ACHN (cell line): ENCODE measurements at regions not wholly inside any gene's neighbourhood (a gene's known extent, or its start where the extent isn't known, plus 50 kb on each side); places are given as distances from the start of the nearest gene placed in this dataset.

Source experiments
- DNase-seq: peaks from one replicate; pipeline ENCODE4 v3.0.0-alpha.2; 2015
- in situ Hi-C: cut with HindIII; loops from 2 replicates; pipeline ENCODE4 v1.10.0; 2017; ENCODE audit warnings: low sequenced_read_pairs, low pct_ligation_motif_present, low pct_unique_long_range_greater_than_20kb

DNA sequence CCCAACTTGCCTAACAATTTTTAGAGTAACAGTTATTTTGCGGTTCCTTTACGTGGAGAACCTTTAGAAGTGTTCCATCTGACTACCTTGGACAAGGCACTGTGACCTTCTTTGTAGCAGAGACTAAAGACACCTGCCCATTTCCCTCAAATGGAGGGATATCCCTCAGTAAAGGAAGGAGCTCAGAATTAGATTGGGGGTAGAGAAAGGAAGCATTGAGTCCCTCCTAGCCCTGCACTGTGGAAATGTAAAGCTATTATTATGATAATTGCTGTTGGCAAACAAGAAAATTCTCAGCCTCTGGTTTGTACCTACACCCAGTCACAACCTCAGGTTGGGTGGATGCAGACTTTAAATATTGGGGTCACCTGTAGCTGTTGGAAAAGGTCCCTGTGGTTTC is 72.6 kb upstream of the MACF1 start:
- in situ Hi-C loops: no loop called here

DNA sequence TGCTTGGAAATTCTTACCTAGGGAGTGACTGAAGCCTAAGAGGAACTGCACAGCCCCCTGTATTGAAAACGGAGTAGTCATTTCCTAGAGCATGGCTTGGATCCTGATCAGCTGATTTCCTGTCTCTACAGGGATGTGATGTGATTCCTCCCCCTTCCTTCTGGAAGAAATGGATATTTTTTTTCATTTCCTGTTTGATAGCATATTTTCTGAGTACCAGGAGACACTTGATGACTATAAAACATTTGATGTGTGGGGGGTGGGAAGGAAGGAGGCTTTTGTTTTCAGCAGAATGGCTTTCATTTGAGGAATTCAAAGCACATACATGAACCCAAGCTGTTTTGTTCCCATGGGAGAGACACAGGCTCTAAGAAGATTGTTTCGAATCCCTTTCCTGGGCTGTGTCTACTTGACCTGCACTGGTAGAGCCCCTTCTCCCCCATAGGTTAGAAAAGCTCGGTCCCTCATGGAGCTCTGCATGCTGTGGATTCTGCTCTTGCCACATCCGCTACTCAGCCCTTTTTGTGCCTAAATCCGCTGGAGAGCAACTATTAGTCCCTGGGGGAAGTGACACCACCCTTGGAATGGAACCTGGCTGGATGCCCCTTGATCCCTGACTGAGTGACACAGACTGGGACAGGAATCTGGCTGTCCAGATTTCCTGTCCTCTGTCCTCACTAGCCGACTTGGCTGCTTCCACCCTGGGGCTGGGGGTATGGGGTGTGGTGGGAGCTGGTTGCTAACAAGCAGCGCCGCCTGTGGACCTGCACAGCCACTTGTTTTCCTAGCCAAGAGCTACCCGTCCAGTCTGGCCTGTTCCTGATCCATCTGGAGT is 71.8 kb upstream of the MACF1 start:
- DNase-seq: no peak
- in situ Hi-C loops: no loop called here

More for the DNA sequence above, 72.6 kb upstream of the MACF1 start:
- no peak for DNase-seq

DNA sequence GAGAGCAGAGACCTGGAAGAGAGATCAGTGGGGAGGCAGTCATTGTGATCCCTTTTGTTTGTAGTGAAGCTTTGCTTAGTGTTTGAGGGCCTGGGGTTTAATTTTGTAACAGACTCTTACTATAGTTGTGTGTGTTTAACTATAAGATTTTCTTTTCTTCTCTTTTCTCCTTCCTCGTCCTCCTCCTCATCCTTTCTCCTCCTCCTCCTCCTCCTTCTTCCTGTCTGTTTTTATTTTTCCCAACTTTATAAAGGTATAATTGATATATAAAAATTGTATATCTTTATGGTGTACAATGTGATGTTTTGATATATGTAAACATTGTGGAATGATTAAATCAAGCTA is 71.2 kb upstream of the MACF1 start:
- DNase-seq: no peak
- in situ Hi-C loops: no loop called here

DNA sequence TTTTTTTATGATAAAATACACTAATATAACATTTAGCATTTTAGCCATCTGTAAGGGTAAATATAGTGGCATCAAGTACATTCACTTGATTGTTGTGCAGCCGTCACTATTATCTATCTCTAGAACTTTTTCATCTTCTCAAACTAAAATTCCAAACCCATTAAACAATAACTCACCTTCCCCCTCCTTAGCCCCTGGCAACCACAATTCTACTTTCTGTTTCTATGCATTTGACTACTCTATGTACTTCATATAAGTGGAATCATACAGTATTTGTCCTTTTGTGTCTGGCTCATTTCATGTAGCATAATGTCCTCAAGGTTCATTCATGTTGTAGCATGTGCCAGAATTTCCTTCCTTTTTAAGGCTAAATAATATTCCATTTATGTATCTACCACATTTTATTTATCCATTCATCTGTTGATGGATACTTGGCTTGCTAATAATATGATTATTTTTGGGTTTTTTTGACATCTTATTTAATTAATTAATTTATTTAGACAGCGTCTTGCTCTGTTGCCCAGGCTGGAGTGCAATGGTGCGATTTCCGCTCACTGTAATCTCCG is 69.6 kb upstream of the MACF1 start:
- DNase-seq: no peak
- in situ Hi-C loops: no loop called here

DNA sequence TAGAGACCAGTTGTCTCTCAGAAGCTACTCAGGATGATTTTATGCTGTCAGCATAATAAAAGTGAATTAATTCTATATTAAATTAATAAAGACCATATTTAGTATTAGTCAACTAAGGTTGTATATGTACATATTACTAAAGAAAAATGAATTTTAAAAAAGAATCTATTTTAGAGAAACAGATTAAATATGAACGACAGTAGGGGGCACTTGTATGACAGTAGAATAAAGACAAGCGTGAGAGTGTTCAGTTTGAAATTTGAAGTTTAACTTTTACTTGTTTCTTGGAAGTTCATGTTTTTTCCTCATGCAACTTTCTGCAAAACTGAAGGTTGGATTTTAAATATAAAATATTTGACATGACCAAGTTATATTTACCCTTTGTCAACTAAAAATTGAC is 67.9 kb upstream of the MACF1 start:
- in situ Hi-C loops: no loop called here

DNA sequence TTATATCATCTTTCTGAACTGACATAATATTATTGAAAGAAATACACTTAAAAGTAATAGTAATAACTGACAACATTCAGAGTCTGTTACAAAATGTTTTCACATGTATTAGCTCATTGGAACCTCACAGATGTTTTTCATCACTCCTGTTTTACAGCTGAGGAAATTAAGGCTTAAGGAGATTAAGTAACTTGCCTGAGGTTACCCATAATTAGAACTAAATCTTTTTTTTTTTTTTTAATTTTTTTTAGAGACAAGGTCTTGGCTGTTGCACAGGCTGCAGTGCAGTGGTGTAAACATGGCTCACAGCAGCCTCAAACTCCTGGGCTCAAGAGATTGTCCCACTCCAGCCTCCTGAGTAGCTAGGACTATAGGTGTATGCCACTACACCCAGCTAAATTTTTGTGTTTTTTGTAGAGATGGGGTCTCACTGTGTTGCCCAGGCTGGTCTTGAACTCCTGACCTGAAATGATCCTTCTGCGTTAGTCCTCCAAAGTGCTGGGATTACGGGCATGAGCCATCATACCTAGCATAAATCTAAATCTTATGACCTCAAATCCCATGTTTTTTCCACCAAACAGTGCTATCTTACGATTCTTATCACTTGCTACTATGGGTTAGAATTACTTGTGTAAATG is 64.7 kb upstream of the MACF1 start:
- no peak for DNase-seq
- in situ Hi-C loops: no loop called here

More for the DNA sequence above, 67.9 kb upstream of the MACF1 start:
- peak; percentile 15 for DNase-seq

DNA sequence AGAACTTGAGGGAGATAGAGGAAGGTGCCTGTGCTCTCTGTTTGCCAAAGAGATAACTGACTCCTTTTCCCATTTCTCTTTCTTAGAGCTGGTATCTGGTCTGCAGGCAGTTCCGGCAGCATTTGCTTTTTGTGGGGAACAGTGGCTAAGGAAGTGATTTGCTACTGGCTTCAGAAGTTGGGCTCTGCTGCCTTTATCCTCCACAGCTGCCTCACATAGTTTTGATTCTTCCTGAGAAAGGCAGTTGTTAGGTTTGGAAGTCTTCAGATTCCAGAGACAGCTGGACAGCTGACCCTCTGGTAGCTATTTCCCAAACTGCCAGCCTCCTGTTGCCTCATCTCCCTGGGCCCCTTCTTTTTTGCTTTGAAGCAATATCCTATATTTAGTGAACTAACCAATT is 62.6 kb upstream of the MACF1 start:
- in situ Hi-C loops: no loop called here
- DNase-seq: no peak

DNA sequence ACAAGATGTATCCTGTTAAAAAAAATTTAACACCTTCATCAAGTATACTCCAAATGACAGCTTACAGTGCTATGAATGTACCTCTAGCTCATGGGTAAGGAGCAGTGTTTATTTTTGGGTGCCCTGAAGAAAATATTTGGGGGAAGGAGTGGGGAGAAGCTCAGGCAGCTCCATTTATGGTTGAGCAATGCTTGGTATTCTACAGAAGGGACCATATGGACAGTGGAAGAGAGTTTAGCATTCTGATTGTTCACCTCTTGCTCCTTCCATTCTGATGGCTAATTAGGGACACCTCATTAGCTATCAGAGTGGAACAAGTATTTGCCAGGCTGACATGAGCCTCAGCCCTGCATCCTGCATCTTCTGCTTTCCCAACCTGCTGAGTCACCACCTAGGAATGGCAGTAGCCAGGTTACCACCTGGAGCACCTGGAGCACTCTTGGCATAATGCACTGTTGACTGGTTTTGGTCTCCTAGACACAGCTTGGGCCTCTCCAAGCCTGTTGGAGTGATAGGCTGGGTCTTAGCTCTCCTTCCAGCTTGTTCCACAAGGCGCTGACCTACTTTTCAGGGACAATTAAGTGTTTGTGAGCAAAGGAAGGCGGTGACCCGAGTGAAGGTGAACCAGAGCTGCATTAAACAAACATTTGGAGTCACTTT is 62.0 kb upstream of the MACF1 start:
- no peak for DNase-seq
- in situ Hi-C loops: no loop called here

DNA sequence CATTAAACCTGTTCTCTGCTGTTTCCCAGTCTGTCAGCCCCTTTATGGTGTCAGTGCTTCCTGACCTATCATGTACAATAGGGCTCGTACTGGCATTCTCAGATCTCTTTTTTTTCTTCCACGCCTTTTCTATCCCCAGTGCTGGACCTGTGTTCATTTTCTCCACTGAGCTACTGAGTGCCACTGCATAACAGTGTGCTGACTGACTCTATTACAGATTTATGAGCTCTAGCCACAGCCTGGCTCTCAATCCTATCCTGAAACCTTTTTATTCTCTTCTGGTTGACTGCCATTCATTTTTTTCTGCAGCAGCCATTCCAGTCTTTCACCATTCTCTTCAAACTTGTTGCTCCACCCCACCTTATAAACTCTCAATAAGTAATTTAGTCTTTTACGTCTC is 59.6 kb upstream of the MACF1 start:
- in situ Hi-C loops: no loop called here
- no peak for DNase-seq

DNA sequence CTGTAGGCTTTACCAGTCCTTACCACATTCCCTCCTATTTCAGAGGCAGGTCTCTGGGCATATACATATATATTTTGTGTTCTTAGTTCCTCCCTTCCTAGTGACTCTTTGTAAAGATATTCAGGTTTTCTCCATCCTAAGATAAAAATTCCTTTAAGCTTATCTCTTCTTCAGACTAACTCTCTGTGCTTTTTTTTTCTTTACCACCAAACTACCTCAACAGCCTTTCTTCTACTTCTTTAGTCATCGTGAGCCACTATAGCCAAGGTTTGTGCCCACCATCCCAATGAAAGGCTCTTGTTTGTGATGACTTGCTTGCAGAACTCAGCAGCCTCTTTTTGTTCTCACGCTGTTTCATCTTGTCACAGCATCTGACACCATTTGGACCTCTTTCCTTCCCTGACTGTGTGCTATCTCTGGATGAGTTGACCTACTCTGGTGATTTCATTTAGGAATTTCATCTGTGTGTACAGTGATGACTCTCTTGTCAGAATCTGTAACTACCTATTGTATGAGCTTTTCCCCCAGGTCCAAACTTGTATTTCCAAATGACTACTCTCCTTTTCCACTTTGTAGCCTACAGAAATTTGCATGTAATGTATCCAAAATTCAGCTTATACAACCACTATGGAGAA is 59.0 kb upstream of the MACF1 start:
- DNase-seq: no peak
- in situ Hi-C loops: no loop called here

DNA sequence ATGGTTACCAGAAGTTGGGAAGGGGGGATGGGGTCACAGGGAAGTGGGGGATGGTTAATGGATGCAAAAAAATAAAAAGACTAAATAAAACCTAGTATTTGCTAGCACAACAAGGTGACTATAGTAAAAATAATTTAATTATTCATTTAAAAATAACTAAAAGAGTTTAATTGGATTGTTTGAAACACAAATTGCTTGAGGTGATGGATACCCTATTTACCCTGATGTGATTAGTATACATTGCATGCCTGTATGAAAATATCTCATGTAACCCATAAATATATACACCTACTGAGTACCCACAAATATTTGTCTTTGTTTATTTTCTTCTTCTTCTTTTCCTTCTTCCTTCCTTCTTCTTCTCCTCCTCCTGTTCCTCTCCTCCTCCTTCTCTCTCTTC is 57.8 kb upstream of the MACF1 start:
- in situ Hi-C loops: no loop called here
- no peak for DNase-seq

DNA sequence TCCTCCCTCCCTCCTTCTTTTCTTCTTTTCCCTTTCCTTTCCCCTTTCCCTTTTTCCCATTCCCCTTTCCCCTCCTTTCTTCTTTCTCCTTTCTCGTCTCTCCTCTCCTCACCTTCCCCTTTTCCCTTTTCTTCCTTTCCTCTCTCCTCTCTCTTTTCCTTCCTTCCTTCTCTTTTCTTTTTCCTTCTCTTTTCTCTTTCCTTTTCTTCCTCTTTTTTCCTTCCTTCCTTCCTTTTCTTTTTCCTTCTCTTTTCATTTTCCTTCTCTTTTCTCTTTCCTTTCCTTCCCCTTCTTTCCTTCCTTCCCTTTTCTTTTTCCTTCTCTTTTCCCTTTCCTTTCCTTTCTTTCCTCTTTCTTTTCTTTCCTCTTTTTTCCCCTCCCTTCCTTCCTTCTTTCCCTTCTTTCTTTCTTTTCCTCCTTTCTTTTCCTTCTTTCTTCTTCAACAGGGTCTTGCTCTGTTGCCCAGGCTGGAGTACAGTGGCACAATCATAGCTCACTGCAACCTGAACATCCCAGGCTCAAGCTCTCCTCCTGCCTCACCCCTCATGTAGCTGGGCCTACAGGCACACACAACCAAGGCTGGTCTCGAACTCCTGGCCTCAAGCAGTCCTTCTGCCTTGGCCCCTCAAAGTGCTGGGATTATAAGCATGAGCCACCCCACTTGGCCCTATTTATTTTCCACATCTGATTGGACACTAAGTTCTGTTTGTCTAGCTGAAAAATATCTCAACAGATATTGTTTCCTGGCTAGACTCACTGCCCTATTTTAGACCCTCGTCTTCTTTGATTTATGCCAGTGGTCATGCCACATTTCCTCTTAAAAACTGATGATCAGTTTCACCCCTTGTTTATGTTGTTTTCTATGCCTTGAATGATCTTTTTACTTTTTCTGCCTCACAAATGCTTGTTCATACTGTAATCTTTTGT is 57.1 kb upstream of the MACF1 start:
- in situ Hi-C loops: no loop called here
- no peak for DNase-seq

DNA sequence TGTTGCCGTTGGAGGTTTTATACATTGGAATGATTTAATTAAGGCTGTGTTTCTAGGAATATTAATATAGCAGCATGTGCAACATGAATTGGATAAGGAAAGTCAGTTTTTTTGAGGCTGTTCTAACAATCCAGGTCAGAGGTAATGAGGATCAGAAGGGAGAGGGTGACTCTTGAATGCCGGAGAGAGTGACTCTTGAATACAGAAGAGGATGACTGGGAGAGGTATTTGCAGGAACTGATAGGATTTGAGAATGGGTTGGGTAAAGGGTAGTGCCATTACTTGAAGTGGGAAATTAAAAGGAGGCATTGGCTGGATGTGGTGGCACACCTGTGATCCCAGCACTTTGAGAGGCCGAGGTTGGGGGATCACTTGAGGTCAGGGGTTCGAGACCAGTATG is 55.6 kb upstream of the MACF1 start:
- DNase-seq: no peak
- in situ Hi-C loops: no loop called here

DNA sequence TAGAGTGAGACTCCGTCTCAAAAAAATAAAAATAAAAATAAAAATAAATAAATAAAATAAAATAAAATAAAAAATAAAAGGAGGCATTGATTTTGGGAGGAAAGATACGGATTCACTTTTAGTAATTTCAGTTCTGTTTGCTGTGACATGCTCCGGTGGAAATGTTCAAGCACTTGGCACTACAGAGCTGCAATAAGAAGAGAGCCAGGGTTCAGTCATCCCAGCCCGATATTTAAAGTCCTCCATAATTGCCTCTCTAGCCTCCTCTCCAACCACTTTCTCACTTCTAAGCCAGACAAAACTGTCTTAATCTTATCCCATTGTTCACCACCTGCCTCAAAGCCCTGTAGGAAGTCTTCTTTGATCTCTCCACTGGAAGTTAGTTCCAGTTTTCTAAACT is 55.0 kb upstream of the MACF1 start:
- no peak for DNase-seq
- in situ Hi-C loops: no loop called here

DNA sequence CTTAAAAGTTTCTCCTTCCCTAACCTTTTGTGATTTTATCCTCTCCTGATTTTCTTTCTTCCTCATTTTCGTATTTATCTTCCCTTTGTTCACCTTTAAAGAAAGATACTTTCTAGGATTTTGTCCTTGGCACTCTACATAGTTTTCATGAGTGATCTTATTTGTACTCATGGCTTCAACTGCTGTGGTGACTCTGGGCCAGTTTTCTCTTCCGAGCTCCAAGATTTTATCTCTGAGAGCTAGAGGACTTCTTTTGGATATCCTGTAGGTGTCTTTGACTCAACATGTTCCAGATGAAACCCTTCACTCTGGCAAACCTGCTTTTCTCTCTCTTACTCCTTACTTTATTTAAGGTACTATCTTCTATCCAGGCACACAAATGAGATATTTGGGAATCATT is 53.7 kb upstream of the MACF1 start:
- DNase-seq: no peak
- in situ Hi-C loops: no loop called here

DNA sequence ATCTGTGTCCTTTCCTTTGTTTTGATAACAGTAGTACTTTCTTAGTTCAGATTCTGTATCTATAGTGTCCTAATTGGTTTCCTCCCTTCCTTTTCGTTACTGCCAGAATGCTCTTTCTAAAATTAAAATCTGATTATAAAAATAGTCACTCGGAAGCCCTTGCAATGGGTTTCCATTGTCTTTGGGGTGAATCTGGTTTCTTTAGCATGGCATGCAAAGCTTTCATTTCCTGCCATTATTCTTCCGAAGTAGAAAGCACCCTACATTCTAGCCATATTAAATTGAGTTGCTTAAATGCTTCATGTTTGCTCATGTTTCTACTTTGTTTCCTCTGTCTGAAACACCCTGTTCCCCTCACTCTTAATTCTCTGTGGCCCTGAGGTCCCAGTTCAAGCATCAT is 53.2 kb upstream of the MACF1 start:
- in situ Hi-C loops: no loop called here
- no peak for DNase-seq

DNA sequence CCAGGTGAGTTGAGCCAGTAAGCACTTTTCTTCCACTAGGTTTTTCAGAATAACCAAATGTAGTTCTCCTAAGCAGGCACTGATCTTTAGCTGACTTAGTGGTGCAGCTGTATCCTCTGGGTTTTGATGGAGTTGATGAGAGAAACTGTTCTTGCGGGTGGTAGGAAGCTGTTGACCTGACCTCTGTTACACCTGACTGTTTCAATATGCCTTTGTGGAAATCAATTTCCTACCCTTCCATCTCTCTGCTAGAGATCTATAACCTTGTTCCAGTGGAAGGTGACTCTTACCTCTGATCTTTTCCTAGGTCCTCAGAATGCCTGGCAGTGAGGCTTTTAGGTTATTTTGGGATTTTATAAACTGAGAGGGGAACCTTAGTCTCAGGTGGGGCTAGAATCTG is 51.6 kb upstream of the MACF1 start:
- in situ Hi-C loops: no loop called here
- no peak for DNase-seq

DNA sequence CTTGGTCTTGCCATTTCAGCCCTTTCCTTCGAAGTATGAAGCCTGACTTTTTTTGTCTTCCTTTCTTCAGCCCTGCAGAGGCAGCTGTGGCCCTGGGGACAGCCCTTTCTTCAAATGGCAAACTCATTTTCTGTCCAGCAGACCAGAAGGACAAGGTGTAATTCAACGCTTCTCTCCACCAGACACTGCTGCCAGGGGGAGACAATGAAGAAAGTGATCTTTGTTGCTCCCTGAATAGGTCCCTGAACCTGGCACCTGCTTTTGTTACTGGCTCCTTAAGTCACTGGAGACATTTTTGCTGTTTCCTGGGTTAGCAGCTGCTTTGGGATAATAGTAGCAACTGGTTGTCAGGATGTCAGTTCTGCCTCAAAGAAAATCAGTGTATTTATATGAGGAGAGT is 50.8 kb upstream of the MACF1 start:
- no peak for DNase-seq
- in situ Hi-C loops: no loop called here
